HG02973 (cell line): ENCODE measurements at regions not wholly inside any gene's neighbourhood (a gene's known extent, or its start where the extent isn't known, plus 50 kb on each side); places are given as distances from the start of the nearest gene placed in this dataset.
"Not testable (repeated sequence)": the region's sequence is repeated elsewhere in the genome, so short reads cannot be mapped to it uniquely, and the experiment has no call there.

ENCODE experiments used
- ATAC-seq: cut with Tn5 transposase; IDR thresholded peaks from one replicate; pipeline ENCODE4 v1.9.1; 2021; ENCODE audit warnings: moderate library complexity; ENCODE audit not compliant: unreplicated experiment

DNA sequence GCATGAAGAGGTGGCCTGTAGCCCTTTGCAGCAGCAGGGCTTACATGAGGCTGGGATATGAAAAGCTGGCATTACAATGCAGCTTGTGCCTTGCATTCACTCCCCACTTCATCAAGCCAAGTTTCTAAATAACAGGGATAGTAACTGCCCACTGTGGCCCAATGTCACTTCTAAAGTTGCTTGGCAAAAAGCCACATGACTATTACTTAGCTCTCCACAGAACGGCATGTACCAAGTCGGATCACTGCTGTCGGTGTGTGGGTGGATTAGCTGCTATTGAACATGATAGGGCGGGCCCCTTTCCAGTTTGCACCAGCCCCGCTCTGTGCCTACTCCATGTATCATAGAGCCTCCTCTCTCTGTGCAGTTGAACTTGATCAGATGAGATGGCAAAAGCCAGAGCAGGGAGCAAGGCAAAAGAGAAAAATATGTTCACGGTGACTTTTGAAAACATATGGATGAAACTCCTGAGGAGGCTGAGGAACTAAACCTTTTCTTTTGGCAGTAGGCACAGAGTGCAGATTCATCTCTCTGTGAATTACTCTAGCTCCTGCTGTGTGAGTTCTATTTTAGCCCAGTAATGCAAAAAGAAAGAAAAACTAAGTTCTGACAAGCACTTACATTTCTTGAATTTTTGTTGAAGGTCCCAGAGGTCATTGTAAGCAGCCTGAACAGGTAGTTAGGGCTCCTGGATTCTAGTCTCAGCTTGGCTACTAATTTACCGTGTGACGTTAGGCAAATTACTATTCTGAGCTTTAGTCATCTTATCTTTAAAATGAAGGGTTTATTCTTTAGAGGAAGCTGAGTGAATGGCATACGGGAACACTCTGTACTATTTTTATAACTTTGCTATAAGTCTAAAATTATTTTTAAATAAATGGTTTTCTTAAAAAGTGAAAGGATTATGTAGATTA lies 125.6 kb upstream of the NBPF9 start:
- not testable (repeated sequence) for ATAC-seq

DNA sequence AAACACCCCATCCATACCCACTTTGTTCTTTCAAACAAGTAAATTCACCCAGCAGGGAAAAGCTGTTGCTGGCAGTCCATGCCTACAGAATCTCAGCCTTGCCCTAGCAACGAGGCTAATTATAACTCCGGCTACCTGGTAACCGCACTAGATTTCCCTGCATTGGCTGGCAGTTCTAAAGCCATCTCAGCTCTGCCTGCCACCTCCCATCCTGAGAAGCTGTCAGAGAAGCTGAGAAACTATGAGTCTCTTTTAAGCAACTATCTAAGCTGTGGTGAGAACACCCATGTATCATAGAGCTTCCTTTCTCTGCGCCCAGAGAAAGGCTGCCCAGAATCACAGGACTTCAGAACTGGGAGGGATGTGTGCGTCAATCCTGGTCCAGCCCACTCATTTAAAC lies 126.5 kb upstream of the NBPF9 start:
- ATAC-seq = not testable (repeated sequence)

DNA sequence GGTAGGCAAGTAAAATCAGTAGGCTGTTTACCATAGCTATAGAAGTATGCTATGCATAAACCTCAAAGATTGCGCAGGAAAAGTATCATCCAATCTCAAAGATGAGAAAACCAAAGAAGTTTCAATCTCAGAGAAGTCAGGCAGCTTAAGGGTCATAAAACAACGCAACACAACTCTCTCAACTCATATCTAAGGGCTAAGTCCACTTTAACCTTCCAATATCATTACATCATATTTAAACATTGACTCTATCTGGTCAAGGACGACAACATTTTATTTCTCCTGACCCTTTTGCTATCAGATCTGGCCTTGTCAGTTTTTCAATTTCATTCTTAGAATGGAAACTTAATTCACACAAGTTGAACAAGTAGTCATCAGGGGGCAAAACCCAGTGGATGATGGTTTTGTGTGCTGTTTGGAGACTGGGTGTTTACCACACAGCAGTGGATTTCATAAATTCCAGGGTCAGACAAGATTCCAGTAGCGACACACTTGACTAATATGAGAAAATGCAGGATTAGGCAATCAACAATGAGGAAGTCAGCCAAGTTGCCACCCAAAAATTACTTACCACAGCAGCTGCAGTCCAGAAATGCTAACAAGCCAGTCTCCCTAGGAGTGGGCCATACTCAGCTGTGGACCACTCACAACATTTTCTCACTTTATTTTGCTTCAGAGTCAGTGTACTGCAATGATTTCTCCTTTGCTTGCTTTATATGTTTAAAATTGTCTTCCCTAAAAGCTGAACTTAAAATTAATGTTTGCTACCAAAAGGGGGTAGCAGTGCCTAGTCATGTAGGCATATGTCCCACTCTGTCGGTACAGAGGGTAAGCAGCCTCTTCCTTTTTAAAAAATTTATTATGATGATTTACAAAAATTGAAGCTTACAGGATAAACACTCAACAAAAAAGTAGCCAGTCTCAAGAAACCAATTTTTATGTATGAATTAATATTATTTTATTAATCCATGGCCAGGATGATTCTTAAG lies 131.9 kb upstream of the NBPF9 start:
- ATAC-seq = not testable (repeated sequence)

- ATAC-seq = not testable (repeated sequence)
These were observed 134.2 kb upstream of the NBPF9 start for GRCh38 chr1:149237515-149237914.

DNA sequence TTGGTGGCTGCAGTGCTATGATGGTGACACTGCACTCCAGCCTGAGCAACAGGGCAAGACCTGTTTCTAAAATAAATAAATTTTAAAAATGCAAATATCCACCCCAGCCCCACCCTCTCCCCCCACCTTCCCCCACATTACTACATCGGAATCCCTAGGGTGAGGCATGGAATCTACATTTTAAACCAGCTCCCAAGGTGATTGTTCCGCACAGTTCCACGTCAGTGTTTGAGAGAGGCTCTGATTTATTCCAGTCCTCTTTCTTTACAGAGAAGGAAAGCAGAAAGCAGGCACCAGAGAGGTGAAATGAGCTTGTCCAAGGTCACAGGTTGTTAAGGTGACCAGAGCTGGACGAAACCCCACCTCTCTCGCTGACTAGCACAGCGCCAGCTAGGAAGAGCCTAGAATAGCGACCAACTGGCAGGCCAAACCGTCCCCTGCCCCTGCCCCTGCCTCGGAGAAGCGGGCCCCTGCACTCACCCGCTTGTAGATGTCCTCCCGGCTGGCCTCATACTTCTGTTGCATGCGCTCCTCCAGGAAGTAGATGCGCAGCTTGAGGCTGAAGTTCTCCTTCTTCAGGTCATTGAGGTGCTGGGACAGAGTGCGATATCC lies 136.7 kb upstream of the NBPF9 start:
- not testable (repeated sequence) for ATAC-seq

- ATAC-seq = not testable (repeated sequence)
These were observed 137.2 kb upstream of the NBPF9 start for GRCh38 chr1:149240530-149240929.

DNA sequence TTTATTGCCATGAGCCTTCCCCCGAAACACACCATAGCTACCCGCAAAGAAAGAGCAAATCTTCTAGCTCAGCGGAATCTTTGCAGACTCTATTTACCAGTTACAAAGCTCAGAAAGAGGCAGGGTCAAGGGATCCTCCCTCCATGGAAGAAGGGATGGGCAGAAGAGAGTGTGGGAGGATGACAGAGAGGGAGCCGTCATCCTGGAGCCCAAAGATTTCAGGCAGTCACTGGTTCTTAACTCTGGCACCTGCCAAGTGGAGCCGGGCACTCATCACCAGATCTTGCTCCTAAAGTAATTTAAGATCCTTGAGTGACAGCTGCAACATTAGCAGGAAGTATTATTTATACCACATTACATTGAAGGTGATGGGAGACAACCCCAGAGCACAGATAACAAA lies 137.9 kb upstream of the NBPF9 start:
- not testable (repeated sequence) for ATAC-seq

GRCh38 chr1:149243572-149243971 lies 140.2 kb upstream of the NBPF9 start:
- ATAC-seq = not testable (repeated sequence)

- ATAC-seq = not testable (repeated sequence)
These were observed 141.3 kb upstream of the NBPF9 start for GRCh38 chr1:149244621-149245020.

DNA sequence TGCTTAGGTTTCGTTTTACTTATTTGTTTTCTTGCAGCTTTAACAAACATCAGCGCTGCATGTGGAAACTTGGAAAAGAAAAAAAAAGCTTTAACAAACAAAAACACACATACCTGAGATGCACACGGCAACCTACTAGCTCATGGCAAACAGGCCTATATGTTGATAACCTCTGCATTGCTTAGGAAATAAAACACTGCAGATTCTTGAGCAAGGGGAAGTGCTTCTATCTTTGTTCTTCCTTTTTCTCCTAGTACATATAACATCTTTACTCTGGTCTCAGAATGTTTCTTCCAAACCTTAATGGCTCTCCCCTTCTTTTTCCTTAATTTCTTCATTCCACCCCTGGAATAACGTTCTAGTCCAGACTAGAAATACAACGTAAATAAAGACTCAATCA lies 142.9 kb upstream of the NBPF9 start:
- not testable (repeated sequence) for ATAC-seq

GRCh38 chr1:149248610-149249009 lies 145.3 kb upstream of the NBPF9 start:
- ATAC-seq = not testable (repeated sequence)

DNA sequence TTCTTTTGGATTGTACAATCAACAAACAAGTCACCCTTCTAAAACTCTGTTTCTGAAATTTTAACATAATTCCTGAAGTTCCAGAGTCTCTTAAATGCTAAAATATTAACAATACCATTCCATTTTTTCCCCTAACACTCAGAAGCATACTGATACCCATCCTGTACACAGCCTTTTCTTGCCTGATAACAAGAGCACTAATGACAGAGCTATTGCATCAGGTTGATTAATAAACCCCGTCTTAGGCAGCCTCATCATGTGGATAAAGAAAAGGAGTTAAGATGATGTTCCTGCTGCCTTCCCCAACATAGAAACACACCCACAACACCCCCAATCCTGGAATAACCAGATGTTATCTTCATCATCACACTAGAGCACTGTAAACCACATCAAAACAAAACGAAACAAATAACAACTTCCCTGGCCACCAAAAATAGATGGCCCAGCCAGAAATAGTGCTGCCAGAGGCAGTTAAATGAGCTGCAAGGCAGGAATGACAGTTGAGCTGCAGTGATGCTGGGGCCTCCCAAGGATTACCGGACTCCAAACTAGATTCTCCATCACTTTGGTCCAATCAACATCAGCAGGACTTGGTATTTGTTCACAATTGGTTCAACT lies 146.6 kb upstream of the NBPF9 start:
- ATAC-seq = not testable (repeated sequence)

DNA sequence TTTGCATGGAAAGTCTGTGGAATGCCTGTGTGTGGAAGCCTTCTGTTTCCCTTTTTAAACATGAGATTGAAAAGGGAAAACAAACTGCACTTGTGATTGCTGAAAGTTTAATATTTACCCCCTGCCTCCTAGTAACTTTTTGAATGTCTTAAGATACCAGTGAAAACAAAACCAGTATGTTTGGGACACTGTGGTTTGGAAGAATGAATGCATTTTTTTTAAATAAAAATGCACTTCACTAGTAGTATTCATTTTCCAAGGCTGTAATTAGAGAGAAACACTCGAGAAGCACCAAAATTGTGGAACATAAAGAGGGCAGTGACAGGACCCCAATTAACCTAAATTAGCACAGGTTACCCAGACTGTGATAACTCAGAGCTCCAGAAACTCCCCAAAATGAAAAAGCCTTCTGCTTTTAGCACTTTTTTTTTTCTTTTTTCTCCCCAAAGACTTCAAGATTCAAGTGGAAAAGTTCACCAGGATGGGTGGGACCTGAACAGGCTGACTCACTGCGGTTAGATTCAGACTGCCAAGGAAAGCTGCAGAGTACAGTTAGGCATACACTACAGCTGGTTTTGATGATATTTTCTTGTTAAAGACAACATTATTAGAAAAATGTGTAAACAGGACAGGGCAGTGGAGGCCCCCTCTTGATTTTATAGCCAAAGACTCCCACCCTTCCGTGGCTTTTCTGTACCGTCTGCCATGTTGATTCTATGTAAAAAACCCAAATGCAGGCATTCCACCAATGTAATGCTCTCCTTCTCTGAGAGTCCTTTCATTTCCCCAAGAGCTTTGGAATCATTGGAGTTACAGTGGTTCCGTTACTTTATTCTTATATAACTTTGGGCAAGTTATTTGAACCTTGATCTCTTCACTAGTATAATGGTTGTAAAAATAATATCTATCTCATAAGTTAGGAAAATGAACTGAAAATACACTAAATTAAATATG lies 151.8 kb upstream of the NBPF9 start:
- ATAC-seq = not testable (repeated sequence)

DNA sequence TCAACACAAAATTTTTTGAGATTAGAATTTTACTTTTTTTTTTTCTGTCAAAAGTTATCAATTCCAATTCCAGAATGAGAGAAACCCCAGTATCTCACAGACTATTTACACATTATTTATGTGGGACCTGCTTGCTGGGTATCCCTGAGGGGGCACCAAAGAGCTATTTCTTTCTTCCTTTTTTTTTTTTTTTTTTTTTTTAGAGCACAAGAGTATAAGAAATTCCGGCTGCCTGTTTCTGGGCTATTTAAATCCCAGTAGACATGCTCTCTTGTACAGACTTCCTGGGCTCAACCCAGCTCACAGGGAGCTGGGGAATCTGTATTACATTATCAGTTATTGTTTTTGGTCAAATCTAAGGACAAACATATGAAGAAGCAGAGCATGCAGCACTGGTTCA lies 156.9 kb upstream of the NBPF9 start:
- ATAC-seq = not testable (repeated sequence)

GRCh38 chr1:149260736-149261340 lies 157.5 kb upstream of the NBPF9 start:
- not testable (repeated sequence) for ATAC-seq

GRCh38 chr1:149267287-149267686 lies 163.9 kb upstream of the NBPF9 start:
- ATAC-seq = not testable (repeated sequence)

DNA sequence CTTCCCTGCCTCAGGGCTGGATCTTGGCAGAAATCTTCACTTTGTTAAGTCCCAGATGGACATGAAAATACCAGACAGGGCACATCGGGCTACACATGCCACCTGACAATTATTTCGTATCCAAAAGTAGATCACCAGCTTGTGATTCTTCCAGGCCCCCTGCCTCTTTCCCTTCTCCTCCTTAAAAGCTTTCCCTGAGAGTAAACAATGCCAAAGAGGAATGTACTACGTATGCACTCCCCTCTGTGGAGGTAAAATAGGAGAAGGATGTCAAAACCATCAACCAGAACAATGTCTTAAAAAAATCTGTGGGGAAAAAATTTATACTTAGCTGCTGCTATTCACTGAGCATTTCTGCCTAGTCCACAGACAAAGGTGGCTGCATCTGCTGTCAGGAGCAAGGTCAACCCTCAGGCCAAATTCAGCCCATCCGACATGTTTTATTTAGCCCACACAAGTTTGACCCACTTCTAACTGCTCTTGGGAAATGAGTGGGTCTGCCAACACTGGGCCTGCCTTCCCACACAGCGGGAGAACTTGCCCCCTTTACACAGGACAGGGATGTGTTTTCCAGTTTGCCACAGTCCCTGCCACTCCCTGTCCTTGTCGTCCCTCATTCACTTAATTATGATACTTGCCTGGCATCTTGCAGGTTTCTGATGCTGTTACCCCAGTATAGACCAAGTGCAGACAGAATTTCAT lies 165.8 kb upstream of the NBPF9 start:
- ATAC-seq = not testable (repeated sequence)

DNA sequence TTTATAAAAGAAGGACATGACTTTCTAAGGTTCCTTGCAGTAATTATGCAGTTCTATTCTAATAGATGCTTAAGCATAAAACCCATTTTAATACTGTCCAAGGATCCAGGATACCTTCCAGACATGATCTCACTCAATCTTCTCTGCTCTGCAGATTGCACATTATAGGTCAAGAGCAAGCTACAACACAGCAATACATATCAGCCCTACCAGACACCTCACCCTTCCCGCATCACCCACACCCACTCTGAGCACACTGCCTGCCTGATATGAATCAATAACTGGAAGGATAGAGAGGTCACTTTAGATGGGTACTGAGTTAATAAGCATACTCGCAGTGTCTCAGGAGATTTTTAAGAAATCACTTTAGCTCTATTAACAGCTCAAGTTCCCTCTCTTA lies 166.5 kb upstream of the NBPF9 start:
- not testable (repeated sequence) for ATAC-seq
